H9 (cell line): ENCODE measurements at regions not wholly inside any gene's neighbourhood (a gene's known extent, or its start where the extent isn't known, plus 50 kb on each side); places are given as distances from the start of the nearest gene placed in this dataset.

ENCODE experiments used
- DNase-seq: peaks from one replicate; pipeline ENCODE4 v3.0.0-alpha.2; 2017
- H2AFZ ChIP-seq: one replicate; pipeline ENCODE4 v1.6.1; 2013; ENCODE audit warnings: mild to moderate bottlenecking, low read length, control low read depth, moderate library complexity
- H2AK5ac ChIP-seq: 2 replicates; pipeline ENCODE4 v1.6.1; 2013; ENCODE audit warnings: low read length, control low read depth, mixed read lengths; ENCODE audit not compliant: insufficient read length
- H2BK120ac ChIP-seq: one replicate; pipeline ENCODE4 v1.6.1; 2013; ENCODE audit warnings: low read depth, mild to moderate bottlenecking, low read length, control low read depth, inconsistent platforms; ENCODE audit not compliant: poor library complexity, severe bottlenecking
- H2BK12ac ChIP-seq: 2 replicates; pipeline ENCODE4 v1.6.1; 2013; ENCODE audit warnings: low read length, control low read depth, mixed read lengths, low read depth; ENCODE audit not compliant: insufficient read length
- H2BK15ac ChIP-seq: 2 replicates; pipeline ENCODE4 v1.6.1; 2013; ENCODE audit warnings: low read depth, low read length, control low read depth
- H2BK20ac ChIP-seq: one replicate; pipeline ENCODE4 v1.6.1; 2013; ENCODE audit warnings: low read depth, mild to moderate bottlenecking, low read length, control low read depth, inconsistent platforms; ENCODE audit not compliant: poor library complexity, severe bottlenecking
- H2BK5ac ChIP-seq: 2 replicates; pipeline ENCODE4 v1.6.1; 2013; ENCODE audit warnings: low read length, control low read depth, mixed read lengths; ENCODE audit not compliant: insufficient read length
- H3K14ac ChIP-seq: 2 replicates; pipeline ENCODE4 v1.6.1; 2013; ENCODE audit warnings: low read length, control low read depth; ENCODE audit not compliant: insufficient read depth
- H3K18ac ChIP-seq: 2 replicates; pipeline ENCODE4 v1.6.1; 2013; ENCODE audit warnings: low read depth, mild to moderate bottlenecking, mixed read lengths, low read length, control low read depth; ENCODE audit not compliant: insufficient read length
- H3K23ac ChIP-seq: 2 replicates; pipeline ENCODE4 v1.6.1; 2013; ENCODE audit warnings: low read length, control low read depth, mixed read lengths, low read depth; ENCODE audit not compliant: insufficient read length
- H3K23me2 ChIP-seq: 2 replicates; pipeline ENCODE4 v1.6.1; 2013; ENCODE audit warnings: low read depth, mild to moderate bottlenecking, mixed read lengths, low read length, control low read depth; ENCODE audit not compliant: insufficient read length, poor library complexity, severe bottlenecking
- H3K27ac ChIP-seq: 2 replicates; pipeline ENCODE4 v1.5.1; 2013; ENCODE audit warnings: low read length, control low read depth, mixed read lengths, low read depth; ENCODE audit not compliant: insufficient read length
- H3K27me3 ChIP-seq: 2 replicates; pipeline ENCODE4 v1.6.1; 2013; ENCODE audit warnings: low read length, control low read depth, inconsistent platforms; ENCODE audit not compliant: insufficient read depth
- H3K4ac ChIP-seq: 2 replicates; pipeline ENCODE4 v1.6.1; 2013; ENCODE audit warnings: low read depth, mild to moderate bottlenecking, control low read depth, inconsistent platforms, low read length, moderate library complexity
- H3K4me1 ChIP-seq: 2 replicates; pipeline ENCODE4 v1.6.1; 2013; ENCODE audit warnings: low read length, control low read depth, inconsistent platforms; ENCODE audit not compliant: insufficient read depth
- H3K4me2 ChIP-seq: 2 replicates; pipeline ENCODE4 v1.6.1; 2013; ENCODE audit warnings: low read length, control low read depth, mixed read lengths; ENCODE audit not compliant: insufficient read length, insufficient read depth
- H3K56ac ChIP-seq: 2 replicates; pipeline ENCODE4 v1.6.1; 2013; ENCODE audit warnings: low read depth, mild to moderate bottlenecking, mixed read lengths, low read length, control low read depth; ENCODE audit not compliant: insufficient read length
- H3K79me1 ChIP-seq: 2 replicates; pipeline ENCODE4 v1.6.1; 2013; ENCODE audit warnings: low read depth, mild to moderate bottlenecking, moderate library complexity, low read length, control low read depth, inconsistent platforms; ENCODE audit not compliant: insufficient read depth, poor library complexity, severe bottlenecking
- H3K79me2 ChIP-seq: 2 replicates; pipeline ENCODE4 v1.6.1; 2013; ENCODE audit warnings: low read length, control low read depth, inconsistent platforms; ENCODE audit not compliant: insufficient read depth
- H3K9ac ChIP-seq: 2 replicates; pipeline ENCODE4 v1.6.1; 2013; ENCODE audit warnings: low read length, control low read depth, mixed read lengths; ENCODE audit not compliant: insufficient read length; ENCODE audit errors: extremely low read depth
- H3K9me3 ChIP-seq: one replicate; pipeline ENCODE4 v1.6.1; 2013; ENCODE audit warnings: low read depth, low read length, inconsistent platforms; ENCODE audit not compliant: control insufficient read depth
- H3T11ph ChIP-seq: one replicate; pipeline ENCODE4 v1.6.1; 2013; ENCODE audit warnings: mild to moderate bottlenecking, low read length, control low read depth, inconsistent platforms
- H4K20me1 ChIP-seq: one replicate; pipeline ENCODE4 v1.6.1; 2013; ENCODE audit not compliant: control insufficient read depth, insufficient read length, insufficient read depth
- H4K5ac ChIP-seq: 2 replicates; pipeline ENCODE4 v1.6.1; 2013; ENCODE audit warnings: low read depth, mild to moderate bottlenecking, mixed read lengths, low read length, control low read depth; ENCODE audit not compliant: insufficient read length
- H4K8ac ChIP-seq: replicated peaks from 2 replicates; pipeline ENCODE4 v1.6.1; 2013; ENCODE audit warnings: low read length, control low read depth, mixed read lengths, low read depth; ENCODE audit not compliant: insufficient read length
- H4K91ac ChIP-seq: 2 replicates; pipeline ENCODE4 v1.6.1; 2013; ENCODE audit warnings: low read depth, mild to moderate bottlenecking, moderate library complexity, mixed read lengths, low read length, control low read depth; ENCODE audit not compliant: insufficient read length
- H3K27ac Mint-ChIP-seq, 3 experiments: 2 replicates in 2 of 3; 3 replicates in 1 of 3; pipeline ENCODE4 v1.8.0; 2020 to 2021; ENCODE audit warnings: mixed read lengths in 3 of 3, mild to moderate bottlenecking in 1 of 3, moderate library complexity in 1 of 3
- H3K27me3 Mint-ChIP-seq: 2 replicates; pipeline ENCODE4 v1.8.0; 2021; ENCODE audit warnings: low read depth, mild to moderate bottlenecking, moderate library complexity, mixed read lengths
- H3K36me3 Mint-ChIP-seq, 3 experiments: 2 replicates in 2 of 3; 3 replicates in 1 of 3; pipeline ENCODE4 v1.8.0; 2020 to 2021; ENCODE audit warnings: low read depth in 3 of 3, mixed read lengths in 3 of 3; ENCODE audit not compliant: insufficient read depth in 1 of 3
- H3K4me1 Mint-ChIP-seq, 2 experiments: 2 replicates each; pipeline ENCODE4 v1.8.0; 2020; ENCODE audit warnings: mixed read lengths in 2 of 2
- H3K4me3 Mint-ChIP-seq, 2 experiments: 2 replicates in 1 of 2; 3 replicates in 1 of 2; pipeline ENCODE4 v1.8.0; 2020 to 2021; ENCODE audit warnings: mild to moderate bottlenecking in 2 of 2, mixed read lengths in 2 of 2, moderate library complexity in 1 of 2
- H3K9me3 Mint-ChIP-seq, 2 experiments: 2 replicates in 1 of 2; 3 replicates in 1 of 2; pipeline ENCODE4 v1.8.0; 2020; ENCODE audit warnings: mild to moderate bottlenecking in 2 of 2, mixed read lengths in 2 of 2, moderate library complexity in 1 of 2
- CTCF ChIP-seq: fragments of 200-600 bp; sonication (generic); conservative IDR thresholded peaks from 3 replicates; pipeline ENCODE4 v1.8.0; 2021; ENCODE audit warnings: antibody characterized with exemption, mild to moderate bottlenecking
- WGBS: extraction: QIAGEN DNeasy Blood & Tissue Kit; methylation state at CpG from one replicate; pipeline ENCODE4 v1.1.7; 2013; ENCODE audit warnings: missing lambda C conversion rate, low lambda C conversion rate, mixed read lengths; ENCODE audit not compliant: insufficient read length; ENCODE audit errors: extremely low coverage; 5-methylcytosine and 5-hydroxymethylcytosine counted together

- H3K79me1 ChIP-seq = no peaks in the 10 kb centered on the region
- no peak overlapping the region for H2AFZ ChIP-seq
- WGBS = no CpG with 5 or more reads among the region's 4 CpGs
- no peak overlapping the region for H2AK5ac ChIP-seq
- H3K18ac ChIP-seq = no peak overlapping the region
- H2BK15ac ChIP-seq = no peak overlapping the region
- TF ChIP-seq CTCF = no peak
- no peak overlapping the region for H3K9ac ChIP-seq
- no peak overlapping the region for H4K5ac ChIP-seq
- H2BK12ac ChIP-seq = no peak overlapping the region
- H3K36me3 Mint-ChIP-seq = no peaks in the 10 kb centered on the region; a peak in 1 of 7 replicates
- H4K8ac ChIP-seq = no peak overlapping the region
- no peak overlapping the region for H2BK120ac ChIP-seq
- no peak overlapping the region for H3K56ac ChIP-seq
- no peak for DNase-seq
- H3K9me3 Mint-ChIP-seq = peaks cover 2 to 4% of the 10 kb centered on the region in 2 experiments; a peak in 3 of 5 replicates
- H3K4me3 Mint-ChIP-seq = no peak overlapping the region
- H4K91ac ChIP-seq = no peak overlapping the region
- peaks cover 23 to 25% of the 10 kb centered on the region in 2 experiments for H3K4me1 Mint-ChIP-seq
- no peak overlapping the region for H3K14ac ChIP-seq
- H3K4me1 ChIP-seq = no peaks in the 10 kb centered on the region; the same call in 1 of the 2 replicates
- H3K23me2 ChIP-seq = no peaks in the 10 kb centered on the region
- no peak overlapping the region for H3T11ph ChIP-seq
- H2BK20ac ChIP-seq = no peak overlapping the region
- no peak overlapping the region for H3K4ac ChIP-seq
- no peaks in the 10 kb centered on the region for H4K20me1 ChIP-seq
- H3K27ac Mint-ChIP-seq = no peak overlapping the region
- peaks cover 28% of the 10 kb centered on the region; the same call in 1 of the 2 replicates for H3K27me3 ChIP-seq
- H2BK5ac ChIP-seq = no peak overlapping the region
- H3K9me3 ChIP-seq = no peaks in the 10 kb centered on the region
- no peak overlapping the region for H3K23ac ChIP-seq
- H3K4me2 ChIP-seq = no peak overlapping the region
- peaks cover 97% of the 10 kb centered on the region for H3K27me3 Mint-ChIP-seq
- H3K79me2 ChIP-seq = no peaks in the 10 kb centered on the region
- no peak overlapping the region for H3K27ac ChIP-seq
Observed at GRCh38 chr9:86405926-86406325, 51.7 kb upstream of the TUT7 start.
